Suppressor macrophage (primary cell): ENCODE measurements at regions not wholly inside any gene's neighbourhood (a gene's known extent, or its start where the extent isn't known, plus 50 kb on each side); places are given as distances from the start of the nearest gene placed in this dataset.
"Not testable (repeated sequence)": the region's sequence is repeated elsewhere in the genome, so short reads cannot be mapped to it uniquely, and the experiment has no call there.

Experiments
- DNase-seq, 4 experiments: peaks; one replicate each; pipeline ENCODE4 v3.0.0-alpha.2; 2020 to 2022

GRCh38 chr9:26789959-26790358, 102.6 kb downstream of the CAAP1 start:
- DNase-seq, result no peak

GRCh38 chr9:26786564-26786963, 106.0 kb downstream of the CAAP1 start:
- peak in 1 of 4 experiments; percentile 3 for DNase-seq

- peak in 1 of 4 experiments; percentile 2 for DNase-seq
These were observed 109.7 kb downstream of the CAAP1 start for GRCh38 chr9:26782899-26783298.

GRCh38 chr9:26781906-26782305, 110.7 kb downstream of the CAAP1 start:
- DNase-seq, result no peak

- not testable (repeated sequence) for DNase-seq
These were observed 112.3 kb downstream of the CAAP1 start for GRCh38 chr9:26780307-26780706.

GRCh38 chr9:26779062-26779461, 113.5 kb downstream of the CAAP1 start:
- no peak for DNase-seq

- DNase-seq, result no peak
These were observed 117.2 kb downstream of the CAAP1 start for GRCh38 chr9:26775391-26775790.

GRCh38 chr9:26773056-26773455, 119.5 kb downstream of the CAAP1 start:
- DNase-seq, result no peak

- DNase-seq, result no peak
These were observed 121.8 kb downstream of the CAAP1 start for GRCh38 chr9:26770821-26771220.

- DNase-seq, result no peak
These were observed 124.5 kb downstream of the CAAP1 start for GRCh38 chr9:26768145-26768544.

GRCh38 chr9:26760675-26761074, 131.9 kb downstream of the CAAP1 start:
- DNase-seq, result no peak

GRCh38 chr9:26758655-26759054, 133.9 kb downstream of the CAAP1 start:
- DNase-seq, result no peak

- no peak for DNase-seq
These were observed 135.7 kb downstream of the CAAP1 start for GRCh38 chr9:26756881-26757280.

GRCh38 chr9:26755476-26755875, 137.1 kb downstream of the CAAP1 start:
- no peak for DNase-seq

GRCh38 chr9:26754509-26755164, 138.0 kb downstream of the CAAP1 start:
- DNase-seq, result no peak

GRCh38 chr9:26753971-26754370, 138.6 kb downstream of the CAAP1 start:
- DNase-seq, result no peak

GRCh38 chr9:26750162-26750561, 142.4 kb downstream of the CAAP1 start:
- DNase-seq, result no peak

GRCh38 chr9:26748449-26749058, 144.0 kb downstream of the CAAP1 start:
- DNase-seq, result no peak

- no peak for DNase-seq
These were observed 145.0 kb downstream of the CAAP1 start for GRCh38 chr9:26747611-26748010.

GRCh38 chr9:26746357-26747072, 146.1 kb downstream of the CAAP1 start:
- DNase-seq, result no peak

GRCh38 chr9:26745111-26745510, 147.5 kb downstream of the CAAP1 start:
- DNase-seq, result no peak

- DNase-seq, result peak; percentile 12 to 76 (median 54)
These were observed 148.2 kb downstream of the CAAP1 start for GRCh38 chr9:26744191-26744965.

GRCh38 chr9:26742828-26743476, 149.7 kb downstream of the CAAP1 start:
- DNase-seq, result no peak
